22Rv1 (cell line): ENCODE measurements at regions not wholly inside any gene's neighbourhood (a gene's known extent, or its start where the extent isn't known, plus 50 kb on each side); places are given as distances from the start of the nearest gene placed in this dataset.

Experiments
- CTCF ChIP-seq: fragments of 450-650 bp; IDR thresholded peaks from 2 replicates; pipeline ENCODE4 v1.5.1; 2017; ENCODE audit warnings: mild to moderate bottlenecking
- ZFX ChIP-seq: fragments of 450-650 bp; IDR thresholded peaks from 2 replicates; pipeline ENCODE4 v1.6.1; 2017; ENCODE audit warnings: antibody characterized with exemption, borderline replicate concordance

- TF ChIP-seq CTCF (no peak), ZFX (no peak)
Measured at GRCh38 chr13:105991622-105992277, 543.7 kb downstream of the EFNB2 start.
